ENCODE measurements at regions not wholly inside any gene's neighbourhood (a gene's known extent, or its start where the extent isn't known, plus 50 kb on each side); places are given as distances from the start of the nearest gene placed in this dataset.

- TF ChIP-seq ZNF592 (IDR thresholded peaks at IDR 0.05): no peak
- TF ChIP-seq FOS (IDR thresholded peaks at IDR 0.05; ENCODE audit: extremely low read depth, insufficient read length): no peak
- TF ChIP-seq ZNF449 (CRISPR knock-in tag; IDR thresholded peaks at IDR 0.05): no peak
- TF ChIP-seq BCLAF1 (IDR thresholded peaks at IDR 0.05; ENCODE audit: borderline replicate concordance in 1 of 2, control insufficient read depth in 1 of 2, low read depth in 2 of 2, low read length in 1 of 2): no peak
- TF ChIP-seq MAFF (IDR thresholded peaks at IDR 0.05; ENCODE audit: low read length): peak; percentile 85
- no peak for TF ChIP-seq PTRF (tag; IDR thresholded peaks at IDR 0.05)
- TF ChIP-seq CREB5 (CRISPR knock-in tag; IDR thresholded peaks at IDR 0.05): no peak
- TF ChIP-seq ZNF316 (IDR thresholded peaks at IDR 0.05): peak; percentile 97
- no peak for TF ChIP-seq CBX2 (IDR thresholded peaks at IDR 0.05; ENCODE audit: insufficient read depth, low read length, poor library complexity, severe bottlenecking)
- no peak for TF ChIP-seq GTF3C2 (IDR thresholded peaks at IDR 0.05; ENCODE audit: borderline replicate concordance, extremely low read depth, insufficient read length)
- TF ChIP-seq NFXL1 (CRISPR knock-in tag; IDR thresholded peaks at IDR 0.05): no peak
- TF ChIP-seq HNRNPL (IDR thresholded peaks at IDR 0.05; ENCODE audit: low read depth, low read length): no peak
- TF ChIP-seq SNRNP70 (optimal IDR thresholded peaks at IDR 0.05; ENCODE audit: low read depth, low read length): no peak
These were observed 52.5 kb upstream of the BOLA1 start (continued) for GRCh38 chr1:149846593-149847466.
